DMS53 treated with DMSO at 0.1 percent for 48 hours (cell line): ENCODE measurements at regions not wholly inside any gene's neighbourhood (a gene's known extent, or its start where the extent isn't known, plus 50 kb on each side); places are given as distances from the start of the nearest gene placed in this dataset.
"Not testable (repeated sequence)": the region's sequence is repeated elsewhere in the genome, so short reads cannot be mapped to it uniquely, and the experiment has no call there.

Experiments
- DNase-seq: peaks from one replicate; lab custom pipeline; 2025; ENCODE audit not compliant: unreplicated experiment; lab: John Stamatoyannopoulos, UW

DNA sequence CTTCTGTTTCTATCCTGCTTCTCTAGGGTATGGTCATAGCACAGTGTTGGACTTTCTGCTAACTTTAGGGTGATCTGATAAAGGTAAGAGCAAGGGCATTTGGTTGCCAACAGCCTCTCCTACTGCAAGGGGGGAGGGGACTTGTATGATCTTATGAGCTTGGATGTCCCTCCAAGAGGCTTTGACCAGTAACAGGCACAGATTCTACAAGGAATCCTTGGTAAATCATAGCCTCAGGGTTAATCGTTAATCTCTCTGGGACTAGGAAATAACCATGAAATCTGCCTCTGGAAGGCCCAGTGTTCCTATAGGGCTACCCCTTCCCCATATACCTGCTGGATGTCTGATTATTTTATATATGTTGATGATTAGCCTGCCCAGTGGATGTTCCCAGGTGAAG lies 134.8 kb upstream of the TNFSF4 start:
- DNase-seq = no peak

GRCh38 chr1:173342736-173343135 lies 134.4 kb upstream of the PRDX6 start:
- DNase-seq = no peak

- DNase-seq = no peak
These were observed 132.9 kb upstream of the PRDX6 start for GRCh38 chr1:173344034-173344743.

DNA sequence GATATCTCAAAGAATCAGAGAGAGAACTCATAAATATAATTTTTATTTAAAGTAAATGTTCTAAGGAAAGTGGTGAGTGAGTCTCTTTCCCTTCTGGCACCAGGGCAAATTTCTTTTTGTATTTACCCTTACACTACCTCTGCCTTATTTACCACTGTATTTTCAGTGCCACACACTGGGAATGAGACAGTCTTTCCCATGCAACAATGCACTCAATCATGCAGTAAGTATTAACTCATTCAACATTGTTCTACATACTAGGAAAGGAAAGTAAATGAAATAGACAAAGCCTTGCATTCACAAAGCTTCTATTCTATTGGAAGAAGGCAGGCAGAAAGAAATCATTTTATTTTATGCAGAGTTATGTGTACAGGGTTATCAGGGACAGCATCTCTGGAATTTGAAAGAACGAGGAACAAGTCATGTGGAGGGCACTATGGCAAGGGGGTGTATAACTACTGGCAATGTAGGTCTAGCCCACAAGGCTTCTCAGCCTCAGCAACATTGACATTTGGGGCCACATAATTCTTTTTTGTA lies 129.8 kb upstream of the PRDX6 start:
- no peak for DNase-seq

- not testable (repeated sequence) for DNase-seq
These were observed 124.5 kb upstream of the PRDX6 start for GRCh38 chr1:173352635-173353034.

GRCh38 chr1:173353350-173353749 lies 123.8 kb upstream of the PRDX6 start:
- DNase-seq = no peak

DNA sequence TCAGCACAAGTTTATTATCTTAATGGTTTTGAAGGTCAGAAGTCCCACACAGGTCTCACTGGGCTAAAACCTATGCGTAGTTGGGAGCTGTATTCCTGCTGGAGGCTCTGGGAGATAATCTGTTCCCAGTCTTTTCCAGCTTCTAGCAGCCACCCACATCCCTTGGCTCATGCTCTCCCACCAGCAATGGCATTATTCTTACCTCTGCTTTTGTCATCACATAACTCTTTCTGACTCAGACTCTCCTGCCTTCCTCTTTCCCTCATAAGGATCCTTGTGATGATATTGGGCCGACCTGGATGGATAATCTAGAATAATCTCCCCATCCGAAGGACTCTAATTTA lies 122.2 kb upstream of the PRDX6 start:
- DNase-seq = no peak

GRCh38 chr1:173355281-173356031 lies 121.7 kb upstream of the PRDX6 start:
- DNase-seq = no peak

GRCh38 chr1:173356191-173356762 lies 120.9 kb upstream of the PRDX6 start:
- no peak for DNase-seq

DNA sequence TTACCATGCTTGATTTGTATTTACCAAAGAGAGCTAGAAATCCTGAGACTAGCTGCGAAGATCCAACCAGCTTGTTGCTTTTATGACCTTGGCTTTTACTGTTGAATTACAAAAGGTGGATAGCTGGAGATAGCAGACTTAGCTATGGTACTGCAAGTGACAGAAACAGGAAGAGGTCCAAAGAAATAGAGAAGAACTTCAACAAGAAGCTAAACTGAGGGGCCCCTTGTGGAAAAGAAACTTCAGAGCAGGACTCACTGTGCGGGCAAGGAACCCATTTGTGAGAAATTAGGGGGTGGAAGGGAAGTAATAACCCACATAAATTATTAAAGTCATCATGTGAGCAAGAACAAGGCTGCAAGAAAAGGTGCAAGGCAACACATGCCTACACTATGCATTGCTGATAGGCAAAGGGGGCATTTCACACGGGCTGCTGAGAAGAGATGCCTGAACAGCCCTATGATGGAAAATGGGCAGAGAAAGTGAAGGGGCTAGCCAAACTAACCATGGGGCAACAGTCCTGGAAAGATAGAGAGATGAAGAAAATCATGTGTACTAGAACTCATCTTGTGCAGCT lies 116.6 kb upstream of the PRDX6 start:
- DNase-seq = no peak

GRCh38 chr1:173362543-173362942 lies 114.6 kb upstream of the PRDX6 start:
- DNase-seq = no peak

- no peak for DNase-seq
These were observed 112.3 kb upstream of the PRDX6 start for GRCh38 chr1:173364827-173365226.

DNA sequence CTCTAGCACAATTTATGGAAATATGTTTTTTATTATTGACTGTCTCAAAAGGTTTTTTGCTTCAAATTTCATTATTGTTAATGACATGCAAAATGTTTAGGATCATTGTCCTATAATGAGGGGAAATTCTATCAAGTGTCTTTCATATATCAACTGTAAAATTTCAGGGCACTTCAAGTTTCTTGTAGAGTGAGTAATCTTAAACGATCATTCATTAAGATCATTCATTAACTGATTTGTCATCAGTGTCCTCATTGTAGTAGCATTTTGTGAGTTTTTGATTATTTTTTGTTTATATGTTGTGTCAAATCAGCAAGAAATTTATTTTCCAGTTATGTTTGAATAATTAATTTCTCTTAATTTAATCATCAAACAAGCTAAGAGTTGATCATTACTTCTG lies 111.8 kb upstream of the PRDX6 start:
- no peak for DNase-seq

DNA sequence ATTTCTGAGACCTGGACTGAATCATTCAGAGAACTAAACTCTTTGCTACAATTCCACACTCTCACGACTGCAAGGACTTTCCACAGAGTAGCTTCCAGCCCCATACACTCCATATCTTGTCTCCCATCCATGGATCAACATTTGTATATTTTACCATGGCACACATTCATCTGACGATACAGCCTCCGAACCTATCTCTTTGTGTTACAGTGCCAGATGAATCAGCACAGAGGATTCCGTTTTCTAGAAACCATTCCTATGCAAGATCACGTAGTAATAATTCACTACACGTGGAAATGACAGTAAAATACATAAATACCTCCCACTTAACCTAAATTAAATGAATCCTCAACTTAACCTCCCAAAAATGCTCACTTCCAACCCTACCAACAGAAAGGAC lies 110.0 kb upstream of the PRDX6 start:
- DNase-seq = no peak

GRCh38 chr1:173370586-173370985 lies 106.5 kb upstream of the PRDX6 start:
- DNase-seq = not testable (repeated sequence)

- DNase-seq = not testable (repeated sequence)
These were observed 101.1 kb upstream of the PRDX6 start for GRCh38 chr1:173376065-173376464.

- no peak for DNase-seq
These were observed 99.9 kb upstream of the PRDX6 start for GRCh38 chr1:173377266-173377665.

GRCh38 chr1:173383351-173383750 lies 93.8 kb upstream of the PRDX6 start:
- DNase-seq = no peak

GRCh38 chr1:173388352-173388751 lies 88.8 kb upstream of the PRDX6 start:
- no peak for DNase-seq

DNA sequence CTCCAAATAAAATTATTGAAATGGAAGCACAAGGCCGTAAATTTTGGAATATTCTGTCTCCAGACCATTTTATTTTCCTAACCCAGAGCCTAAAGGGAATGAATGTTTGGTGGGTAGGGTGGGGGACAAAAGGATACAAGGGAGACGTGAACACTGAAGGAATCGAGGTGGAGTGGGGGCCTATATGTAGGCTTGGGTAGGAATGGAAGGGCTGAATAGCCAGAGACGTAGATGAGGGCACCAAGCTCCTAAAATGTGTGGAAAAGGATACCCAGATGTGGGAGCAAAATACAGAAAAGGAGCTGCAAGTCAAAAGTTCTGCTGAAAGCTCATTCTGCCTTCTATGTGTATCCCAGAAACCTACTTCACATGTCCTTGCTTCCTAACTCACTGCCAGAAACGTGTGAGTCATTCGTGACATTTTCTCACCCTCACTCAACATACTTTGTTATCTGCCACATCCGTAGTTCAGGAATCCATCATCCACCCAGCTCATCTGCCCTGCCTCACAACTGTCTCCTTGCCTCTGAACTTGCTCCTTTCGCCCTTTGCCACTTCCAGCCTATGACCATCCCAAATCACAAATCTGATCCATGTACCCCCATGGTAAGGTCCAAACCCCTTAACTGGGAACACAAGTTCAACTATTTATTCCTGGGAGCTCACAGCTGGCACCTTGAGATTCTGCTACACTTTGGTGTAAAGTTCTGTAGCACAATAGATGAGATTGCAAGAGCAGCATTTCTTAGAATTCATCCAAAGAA lies 84.1 kb upstream of the PRDX6 start:
- no peak for DNase-seq

- DNase-seq = no peak
These were observed 83.5 kb upstream of the PRDX6 start for GRCh38 chr1:173393659-173394000.
